ENCODE measurements at regions not wholly inside any gene's neighbourhood (a gene's known extent, or its start where the extent isn't known, plus 50 kb on each side); places are given as distances from the start of the nearest gene placed in this dataset.
A peak's percentile ranks its signal among the peaks of the same experiment; 100 is the strongest.

GRCh38 chr3:18499301-18499700, 74.2 kb upstream of the SATB1 start:
- peak; percentile 2 for DNase-seq (ENCODE audit: low read depth)
- H3K4me3 ChIP-seq (ENCODE audit: low read depth, low read length) = no peak overlapping the region
- TF ChIP-seq POLR2A (IDR thresholded peaks at IDR 0.05; ENCODE audit: extremely low read depth, insufficient read length) = no peak

GRCh38 chr3:18494251-18494650, 69.1 kb upstream of the SATB1 start:
- DNase-seq (ENCODE audit: low read depth) = no peak
- TF ChIP-seq POLR2A (IDR thresholded peaks at IDR 0.05; ENCODE audit: extremely low read depth, insufficient read length) (no peak), CTCF (IDR thresholded peaks at IDR 0.05; ENCODE audit: low read depth, low read length) (no peak), MYC (IDR thresholded peaks at IDR 0.05; ENCODE audit: low read depth, low read length) (no peak), MAX (IDR thresholded peaks at IDR 0.05; ENCODE audit: low read depth, low read length) (no peak)
- H3K4me3 ChIP-seq (ENCODE audit: low read depth, low read length) = no peak overlapping the region

DNA sequence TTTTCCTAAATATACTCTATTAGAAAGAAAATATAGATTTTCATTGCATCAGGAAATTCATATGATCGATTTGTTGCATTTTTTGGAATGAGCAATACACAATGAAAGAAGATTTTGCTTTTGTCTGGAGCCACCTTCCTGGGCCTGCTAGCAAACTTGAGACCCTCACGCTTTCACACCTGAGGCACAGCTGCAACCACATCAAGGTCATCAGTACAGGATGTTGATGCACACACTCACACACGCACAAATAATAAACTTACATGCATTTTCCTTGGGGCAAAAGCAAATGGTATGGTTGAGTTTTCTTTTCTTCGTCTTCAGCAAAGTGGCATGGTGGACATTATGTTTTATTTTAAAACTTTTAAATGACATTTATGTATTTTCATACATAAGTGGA, 64.8 kb upstream of the SATB1 start:
- no peak for TF ChIP-seq CTCF (IDR thresholded peaks at IDR 0.05; ENCODE audit: low read depth, low read length)
- no peak for TF ChIP-seq MAX (IDR thresholded peaks at IDR 0.05; ENCODE audit: low read depth, low read length)
- H3K4me3 ChIP-seq (ENCODE audit: low read depth, low read length) = no peak overlapping the region
- no peak for DNase-seq (ENCODE audit: low read depth)

DNA sequence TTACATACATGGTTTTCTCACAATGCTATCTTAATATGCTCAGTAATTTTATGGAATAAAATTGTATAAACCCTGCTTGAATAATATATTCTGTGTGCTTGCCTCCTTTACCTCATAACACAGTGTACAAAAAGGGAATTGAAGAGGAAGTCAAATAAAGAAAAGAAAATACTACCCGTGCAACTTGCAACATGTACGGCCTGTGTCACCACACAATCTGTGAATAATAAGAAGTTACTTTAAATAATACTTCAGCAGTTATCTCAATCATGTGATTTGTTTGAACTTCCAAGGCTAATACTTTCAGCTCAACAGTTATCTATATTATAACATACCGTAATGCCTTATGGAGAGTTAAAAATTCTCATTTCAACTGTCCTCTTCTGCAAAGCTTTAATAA, 58.1 kb upstream of the SATB1 start:
- no peak for DNase-seq (ENCODE audit: low read depth)
- no peak for TF ChIP-seq CTCF (IDR thresholded peaks at IDR 0.05; ENCODE audit: low read depth, low read length)
- TF ChIP-seq MYC (IDR thresholded peaks at IDR 0.05; ENCODE audit: low read depth, low read length) = no peak
- no peak for TF ChIP-seq POLR2A (IDR thresholded peaks at IDR 0.05; ENCODE audit: extremely low read depth, insufficient read length)
- TF ChIP-seq MAX (IDR thresholded peaks at IDR 0.05; ENCODE audit: low read depth, low read length) = no peak
- H3K4me3 ChIP-seq (ENCODE audit: low read depth, low read length) = no peak overlapping the region

DNA sequence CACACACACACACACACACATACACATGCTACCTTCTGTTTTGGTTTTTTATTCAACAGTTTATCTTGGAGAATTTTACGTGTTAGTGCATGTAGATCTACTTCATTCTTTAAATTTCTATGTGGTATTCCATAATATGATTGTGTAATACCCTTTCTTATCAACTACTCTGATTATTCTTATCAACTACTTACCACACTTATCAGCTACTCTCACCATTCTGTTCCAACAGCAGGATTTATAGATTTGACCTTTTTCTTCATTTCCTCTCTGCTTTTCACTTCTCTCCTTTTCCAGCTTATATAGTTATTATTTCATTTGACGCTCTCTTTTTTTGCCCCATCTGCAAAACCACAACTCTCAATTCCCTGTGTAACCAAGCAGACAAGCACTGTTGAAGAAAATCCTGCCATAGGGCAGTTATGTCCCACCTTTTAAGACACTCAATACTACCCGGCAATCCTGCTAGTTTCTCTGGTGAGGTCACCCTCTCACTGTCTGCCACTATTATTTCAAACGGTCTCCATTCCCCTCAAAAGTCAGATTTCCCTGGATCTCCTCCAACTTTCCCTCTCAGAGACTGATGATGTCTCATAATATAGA, 56.9 kb upstream of the SATB1 start:
- TF ChIP-seq MAX (IDR thresholded peaks at IDR 0.05; ENCODE audit: low read depth, low read length) = no peak
- TF ChIP-seq MYC (IDR thresholded peaks at IDR 0.05; ENCODE audit: low read depth, low read length) = no peak
- TF ChIP-seq CTCF (IDR thresholded peaks at IDR 0.05; ENCODE audit: low read depth, low read length) = no peak
- TF ChIP-seq POLR2A (IDR thresholded peaks at IDR 0.05; ENCODE audit: extremely low read depth, insufficient read length) = no peak
- no peak overlapping the region for H3K4me3 ChIP-seq (ENCODE audit: low read depth, low read length)
- no peak for DNase-seq (ENCODE audit: low read depth)

DNA sequence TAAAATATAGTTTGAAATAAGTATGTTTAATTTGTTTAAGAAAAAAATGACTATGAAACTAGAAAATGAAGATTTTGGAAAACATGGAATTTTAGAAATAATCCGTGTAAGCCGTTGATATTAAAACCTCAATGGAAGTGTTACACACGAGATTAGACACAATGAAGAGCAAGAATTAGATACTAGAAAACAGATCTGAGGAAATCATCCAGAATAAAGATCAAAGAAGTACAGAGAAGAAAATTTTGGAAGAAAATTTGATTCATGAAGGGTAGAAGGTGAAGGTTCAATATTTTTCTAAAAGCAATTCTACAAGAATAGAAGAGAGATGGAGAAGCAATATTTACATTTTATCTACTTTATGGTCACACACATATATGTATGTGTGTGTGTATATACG, 52.5 kb upstream of the SATB1 start:
- no peak overlapping the region for H3K4me3 ChIP-seq (ENCODE audit: low read depth, low read length)
- no peak for TF ChIP-seq MAX (IDR thresholded peaks at IDR 0.05; ENCODE audit: low read depth, low read length)
- TF ChIP-seq CTCF (IDR thresholded peaks at IDR 0.05; ENCODE audit: low read depth, low read length) = no peak
- TF ChIP-seq POLR2A (IDR thresholded peaks at IDR 0.05; ENCODE audit: extremely low read depth, insufficient read length) = no peak
- DNase-seq (ENCODE audit: low read depth) = no peak

Measured in NB4 (cell line).